GM12892 (cell line): ENCODE measurements at regions not wholly inside any gene's neighbourhood (a gene's known extent, or its start where the extent isn't known, plus 50 kb on each side); places are given as distances from the start of the nearest gene placed in this dataset.

ENCODE experiments used
- POLR2A ChIP-seq: IDR thresholded peaks from 2 replicates; pipeline ENCODE4 v1.6.1; 2011; ENCODE audit warnings: low read depth, low read length, control low read depth
- POLR2AphosphoS5 ChIP-seq: IDR thresholded peaks from 2 replicates; pipeline ENCODE4 v1.6.1; 2011; ENCODE audit warnings: low read depth, low read length, control low read depth
- TAF1 ChIP-seq: IDR thresholded peaks from 2 replicates; pipeline ENCODE4 v1.6.1; 2011; ENCODE audit warnings: low read depth, mild to moderate bottlenecking, control low read depth, low read length, borderline replicate concordance

DNA sequence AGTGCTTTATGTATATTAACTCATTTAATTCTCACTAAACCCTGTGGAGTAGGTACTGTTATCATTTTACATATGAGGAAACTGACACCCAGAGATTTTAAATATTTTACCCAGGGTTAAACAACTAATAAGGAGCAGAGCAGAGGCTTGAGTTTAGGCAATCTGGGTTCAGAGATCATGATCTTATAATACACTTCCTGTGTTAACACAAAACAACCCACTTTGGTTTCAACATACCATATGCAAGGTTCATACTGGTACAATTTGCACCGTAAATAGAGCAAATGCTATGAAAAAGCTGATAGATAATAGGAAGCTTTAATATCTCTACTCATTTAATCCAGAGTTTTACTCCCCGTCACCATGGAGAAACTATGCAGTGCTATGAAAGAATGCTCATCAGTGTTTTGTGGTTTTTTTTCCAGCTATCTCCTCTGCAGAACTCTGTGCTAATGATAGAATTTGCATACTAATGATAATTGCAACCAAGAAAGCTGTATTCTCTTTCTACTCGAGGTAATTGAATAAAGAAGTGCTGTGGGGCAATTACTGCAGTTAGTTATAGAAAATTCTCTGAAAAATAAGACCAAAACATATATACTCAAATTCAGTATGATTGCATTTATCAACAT is 138.8 kb upstream of the MAP9 start:
- TF ChIP-seq POLR2A (no peak), POLR2AphosphoS5 (no peak), TAF1 (no peak)
